Bronchial epithelial cell (primary cell): ENCODE measurements at regions not wholly inside any gene's neighbourhood (a gene's known extent, or its start where the extent isn't known, plus 50 kb on each side); places are given as distances from the start of the nearest gene placed in this dataset.

ENCODE experiments used
- DNase-seq: peaks from one replicate; pipeline ENCODE4 v3.0.0-alpha.2; 2010; ENCODE audit warnings: low read depth
- FAIRE-seq: peaks from 2 replicates; lab custom pipeline; 2011; peaks lifted over from hg19 to GRCh38; lab: Jason Lieb, UNC
- H3K27me3 ChIP-seq: 2 replicates; pipeline ENCODE4 v1.5.1; 2011; ENCODE audit warnings: low read length; ENCODE audit not compliant: control insufficient read depth, insufficient read depth
- H3K36me3 ChIP-seq: 2 replicates; pipeline ENCODE4 v1.5.1; 2011; ENCODE audit warnings: low read length; ENCODE audit not compliant: control insufficient read depth, insufficient read depth
- H3K4me3 ChIP-seq: 2 replicates; pipeline ENCODE4 v1.5.1; 2011; ENCODE audit warnings: mild to moderate bottlenecking, low read depth, low read length, control low read depth
- CTCF ChIP-seq: IDR thresholded peaks from 2 replicates; pipeline ENCODE4 v1.5.1; 2011; ENCODE audit warnings: mild to moderate bottlenecking, moderate library complexity, low read length, control low read depth, inconsistent platforms; ENCODE audit not compliant: insufficient read depth, severe bottlenecking

GRCh38 chr6:234706-235372, 57.4 kb upstream of the DUSP22 start:
- Histone ChIP-seq H3K36me3 (no peaks in the 10 kb centered on the region), H3K27me3 (no peaks in the 10 kb centered on the region), H3K4me3 (no peak overlapping the region)
- DNase-seq (no peak), FAIRE-seq (no peak)
- TF ChIP-seq CTCF = no peak

GRCh38 chr6:235763-236360, 56.4 kb upstream of the DUSP22 start:
- TF ChIP-seq CTCF = no peak
- FAIRE-seq (no peak), DNase-seq (no peak)
- H3K4me3 ChIP-seq = no peak overlapping the region
- H3K27me3 ChIP-seq = no peaks in the 10 kb centered on the region
- H3K36me3 ChIP-seq = no peaks in the 10 kb centered on the region

- Histone ChIP-seq H3K4me3 (no peak overlapping the region), H3K27me3 (no peaks in the 10 kb centered on the region), H3K36me3 (no peaks in the 10 kb centered on the region)
- DNase-seq = no peak
- FAIRE-seq = no peak
- no peak for TF ChIP-seq CTCF
These were observed 55.8 kb upstream of the DUSP22 start for GRCh38 chr6:236519-236918.

GRCh38 chr6:240151-240550, 52.1 kb upstream of the DUSP22 start:
- peak; percentile 64 for FAIRE-seq

GRCh38 chr6:241336-241865, 50.9 kb upstream of the DUSP22 start:
- H3K4me3 ChIP-seq = no peak overlapping the region
- FAIRE-seq (no peak), DNase-seq (no peak)
- H3K27me3 ChIP-seq = no peaks in the 10 kb centered on the region
- TF ChIP-seq CTCF = no peak
- H3K36me3 ChIP-seq = no peaks in the 10 kb centered on the region

More at GRCh38 chr6:240151-240550, 52.1 kb upstream of the DUSP22 start:
- Histone ChIP-seq H3K27me3 (no peaks in the 10 kb centered on the region), H3K4me3 (no peak overlapping the region), H3K36me3 (no peaks in the 10 kb centered on the region)
- DNase-seq = no peak
- no peak for TF ChIP-seq CTCF
